ENCODE measurements at regions not wholly inside any gene's neighbourhood (a gene's known extent, or its start where the extent isn't known, plus 50 kb on each side); places are given as distances from the start of the nearest gene placed in this dataset.
"Not testable (repeated sequence)": the region's sequence is repeated elsewhere in the genome, so short reads cannot be mapped to it uniquely, and the experiment has no call there.

- no peak for DNase-seq
Observed at GRCh38 chr7:81473236-81473635, 296.6 kb downstream of the HGF start.

- no peak for DNase-seq
Observed at GRCh38 chr7:81470724-81471379, 299.0 kb downstream of the HGF start.

GRCh38 chr7:81469869-81470723 is 299.8 kb downstream of the HGF start:
- DNase-seq = peak; percentile 61 to 78 (median 73)

- DNase-seq = no peak
Observed at GRCh38 chr7:81469153-81469868, 300.5 kb downstream of the HGF start.

GRCh38 chr7:81468526-81468925 is 301.3 kb downstream of the HGF start:
- DNase-seq = no peak

GRCh38 chr7:81467964-81468363 is 301.9 kb downstream of the HGF start:
- no peak for DNase-seq

GRCh38 chr7:81462672-81463071 is 307.2 kb downstream of the HGF start:
- DNase-seq = no peak

GRCh38 chr7:81460250-81461045 is 309.4 kb downstream of the HGF start:
- no peak for DNase-seq

GRCh38 chr7:81459485-81459884 is 310.4 kb downstream of the HGF start:
- no peak for DNase-seq

- DNase-seq = peak; percentile 34 to 54 (median 52)
Observed at GRCh38 chr7:81457852-81458522, 311.9 kb downstream of the HGF start.

- not testable (repeated sequence) for DNase-seq
Observed at GRCh38 chr7:81453770-81454169, 316.1 kb downstream of the HGF start.

- DNase-seq = no peak
Observed at GRCh38 chr7:81449105-81449504, 320.7 kb downstream of the HGF start.

GRCh38 chr7:81447351-81447952 is 322.4 kb downstream of the HGF start:
- peak; percentile 24 to 28 (median 26) for DNase-seq

- no peak for DNase-seq
Observed at GRCh38 chr7:81446212-81446611, 323.6 kb downstream of the HGF start.

- DNase-seq = no peak
Observed at GRCh38 chr7:81445462-81445861, 324.4 kb downstream of the HGF start.

GRCh38 chr7:81441750-81442149 is 328.1 kb downstream of the HGF start:
- no peak for DNase-seq

- no peak for DNase-seq
Observed at GRCh38 chr7:81439591-81439990, 330.3 kb downstream of the HGF start.

GRCh38 chr7:81437160-81437559 is 332.7 kb downstream of the HGF start:
- DNase-seq = not testable (repeated sequence)

- DNase-seq = no peak
Observed at GRCh38 chr7:81433692-81434331, 336.0 kb downstream of the HGF start.

GRCh38 chr7:81433206-81433605 is 336.6 kb downstream of the HGF start:
- no peak for DNase-seq

- no peak for DNase-seq
Observed at GRCh38 chr7:81430761-81431160, 339.1 kb downstream of the HGF start.
